Hematopoietic multipotent progenitor cell treated with erythropoietin and hydrocortisone succinate and interleukin-3 and kit ligand, for 15 days (in vitro differentiated cells): ENCODE measurements at regions not wholly inside any gene's neighbourhood (a gene's known extent, or its start where the extent isn't known, plus 50 kb on each side); places are given as distances from the start of the nearest gene placed in this dataset.

Experiments used
- DNase-seq: peaks from one replicate; pipeline ENCODE4 v3.0.0-alpha.2; 2015; ENCODE audit warnings: low spot score

DNA sequence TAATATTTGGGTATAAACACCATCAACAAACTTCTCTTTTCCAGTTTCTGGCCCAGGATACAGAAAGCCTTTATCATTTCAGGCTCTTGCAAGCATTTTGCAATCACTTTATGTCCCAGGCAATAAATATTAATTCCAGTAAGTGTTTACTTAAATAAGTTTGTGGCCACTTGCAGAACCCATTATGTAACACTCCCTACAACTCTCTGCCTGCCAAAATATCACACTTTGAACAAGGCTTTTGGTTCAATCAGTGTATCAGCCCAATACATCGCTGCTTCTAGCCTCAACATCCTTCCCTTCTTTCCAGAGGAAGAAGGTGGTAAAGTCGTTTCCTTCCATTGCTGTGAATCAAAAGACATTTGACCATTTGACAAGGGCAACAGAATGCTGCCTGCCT is 203.0 kb upstream of the USP25 start:
- no peak for DNase-seq

DNA sequence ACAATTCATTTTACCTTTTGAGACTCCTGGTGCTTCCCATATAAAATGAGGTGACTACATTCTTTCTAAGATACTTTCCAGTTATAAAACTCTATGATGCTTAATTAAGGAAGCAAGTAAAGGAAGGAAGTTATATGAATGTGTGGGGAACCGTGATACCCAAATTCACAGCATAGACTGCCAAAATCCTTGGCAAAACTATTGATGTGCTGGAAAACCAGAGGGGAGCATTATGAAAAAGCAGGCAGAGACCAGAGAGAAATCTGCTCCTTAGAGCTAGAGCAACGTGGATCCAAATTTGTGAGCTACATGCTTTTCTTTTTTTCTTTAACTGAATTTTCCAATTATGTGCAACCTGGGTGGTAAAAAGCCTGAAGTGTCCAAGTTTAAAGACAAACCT is 201.4 kb upstream of the USP25 start:
- no peak for DNase-seq

DNA sequence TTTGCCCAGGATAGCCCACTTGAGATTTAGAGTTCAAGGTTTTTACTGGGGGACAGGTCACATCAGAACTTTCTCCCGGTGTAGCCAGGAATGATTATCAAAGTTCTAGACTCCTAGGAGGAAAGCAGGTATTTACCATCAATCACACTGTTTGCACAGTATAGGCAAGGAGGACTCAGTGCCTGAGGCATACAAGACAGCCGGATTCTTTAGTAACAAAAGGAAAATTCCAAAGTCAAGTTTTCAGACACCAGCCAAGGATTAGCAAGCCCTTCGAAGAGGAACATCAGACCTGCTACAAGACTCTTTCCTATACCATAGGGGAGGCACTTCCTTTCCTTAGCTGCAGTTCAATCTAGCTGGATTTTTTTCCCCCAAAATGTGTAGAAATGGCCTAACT is 197.8 kb upstream of the USP25 start:
- no peak for DNase-seq

DNA sequence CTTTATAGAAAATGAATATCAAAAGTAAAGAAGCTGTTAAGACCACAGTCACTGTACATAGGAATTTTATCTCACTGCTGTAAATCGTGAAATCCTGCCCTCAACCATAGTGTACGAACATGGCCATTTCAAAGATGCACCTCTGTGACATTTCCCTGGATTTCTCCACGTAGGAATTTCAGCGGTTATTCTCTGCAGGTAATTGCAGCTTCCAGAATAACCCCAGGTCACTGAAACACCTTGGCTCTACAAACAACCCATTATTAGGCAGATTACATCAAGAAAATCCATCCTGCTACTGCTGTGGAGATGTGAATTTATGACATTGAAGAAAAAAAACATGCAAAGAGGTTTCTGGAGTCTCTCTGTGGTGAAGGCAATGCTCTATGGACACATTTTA is 196.2 kb upstream of the USP25 start:
- DNase-seq: no peak

DNA sequence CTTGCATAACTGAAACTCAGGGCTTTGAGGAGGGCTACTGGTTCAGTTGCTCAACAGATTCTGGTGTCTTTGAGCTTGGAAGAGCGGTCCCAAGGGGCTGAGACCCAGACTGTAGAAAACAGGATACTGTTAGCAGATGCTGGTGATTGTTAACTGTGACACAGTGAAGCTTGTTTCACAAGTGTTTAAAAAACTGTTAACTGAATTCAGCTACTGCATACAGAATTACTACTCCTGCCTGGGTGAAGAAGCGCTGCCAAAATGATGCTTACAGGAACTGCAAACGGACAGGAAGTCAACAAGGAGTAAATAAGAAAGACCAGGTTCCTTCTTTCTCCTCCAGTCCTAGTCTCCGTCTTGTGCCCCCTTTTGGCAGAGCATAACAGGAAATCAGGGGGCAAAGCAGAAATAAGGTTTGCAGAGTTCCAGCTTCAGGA is 195.3 kb upstream of the USP25 start:
- DNase-seq: no peak

DNA sequence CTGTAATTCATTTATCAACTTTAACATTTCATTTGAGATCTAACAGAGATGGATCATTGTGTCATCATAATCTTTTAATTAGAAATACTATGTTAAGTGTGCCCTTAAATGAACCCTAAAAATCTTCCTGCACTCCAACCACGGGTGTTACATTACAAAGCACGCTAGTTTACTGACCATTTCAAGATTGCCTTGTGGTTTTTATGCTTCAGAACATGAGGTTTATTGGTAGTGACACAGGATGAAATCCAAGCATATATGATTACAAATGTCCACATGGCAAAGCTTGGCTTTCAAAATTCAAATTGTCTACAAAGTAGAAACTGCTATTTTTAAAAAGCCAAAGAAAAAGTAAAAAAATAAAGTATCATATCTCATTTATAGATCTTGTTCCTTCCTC is 190.4 kb upstream of the USP25 start:
- no peak for DNase-seq

DNA sequence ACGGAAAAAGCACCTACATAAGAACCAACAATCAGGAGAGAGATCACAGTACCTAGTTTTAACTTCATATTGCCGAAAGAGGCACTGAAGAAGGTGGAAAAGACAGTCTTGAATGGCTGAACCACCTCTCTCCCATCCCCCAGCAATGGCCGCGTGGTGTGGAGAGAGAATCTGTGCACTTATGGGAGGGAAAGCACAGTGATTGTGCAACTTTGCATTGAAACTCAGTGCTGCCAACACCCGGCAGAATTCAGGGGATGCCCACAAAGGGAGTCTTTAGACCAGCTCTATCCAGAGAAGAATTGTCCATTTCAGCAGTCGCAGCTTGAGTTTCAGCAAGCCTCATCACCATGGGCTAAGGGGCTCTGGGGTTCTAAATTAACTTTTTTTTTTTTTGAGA is 186.3 kb upstream of the USP25 start:
- DNase-seq: no peak

DNA sequence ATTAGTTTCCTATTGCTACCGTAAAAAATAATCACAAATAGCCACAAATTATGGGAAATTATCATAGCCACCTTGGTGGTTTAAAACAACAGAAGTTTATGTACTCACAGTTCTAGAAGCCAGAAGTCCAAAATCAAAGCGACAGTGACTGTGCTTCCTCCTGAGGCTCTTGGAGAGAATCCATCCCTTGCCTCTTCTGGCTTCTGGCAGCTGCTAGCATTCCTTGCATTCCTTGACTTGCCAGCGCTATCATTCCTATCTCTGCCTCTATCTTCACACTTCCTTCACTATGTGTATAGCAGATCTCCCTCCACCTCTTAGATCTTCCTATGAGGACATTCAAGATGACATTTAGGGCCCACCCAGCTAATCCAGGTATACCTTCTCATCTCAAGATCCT is 180.1 kb upstream of the USP25 start:
- no peak for DNase-seq

DNA sequence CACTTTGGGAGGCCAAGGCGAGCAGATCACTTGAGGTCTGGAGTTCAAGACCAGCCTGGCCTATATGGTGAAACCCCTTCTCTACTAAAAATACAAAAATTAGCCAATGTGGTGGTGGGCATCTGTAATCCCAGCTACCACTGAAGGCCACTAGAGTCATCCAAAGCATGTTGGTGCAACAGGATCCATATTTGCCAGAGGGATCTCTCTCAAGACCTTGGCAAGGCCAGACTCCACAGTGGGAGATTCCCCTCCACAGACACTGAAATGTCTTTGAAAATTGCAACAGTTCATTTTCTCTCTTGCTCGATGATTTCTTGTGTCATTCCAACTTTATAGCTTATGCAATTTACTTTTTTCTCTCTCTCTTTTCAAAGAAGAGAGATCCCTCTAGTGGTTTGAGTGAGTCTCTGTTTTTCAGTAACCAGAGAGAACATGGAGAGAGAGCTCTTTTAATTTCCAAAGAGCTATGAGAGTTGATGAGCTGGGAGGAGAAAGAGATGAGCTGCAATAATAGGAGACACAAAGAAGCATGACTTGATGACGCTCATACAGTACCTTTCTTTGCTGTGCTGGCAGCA is 176.8 kb upstream of the USP25 start:
- DNase-seq: no peak

DNA sequence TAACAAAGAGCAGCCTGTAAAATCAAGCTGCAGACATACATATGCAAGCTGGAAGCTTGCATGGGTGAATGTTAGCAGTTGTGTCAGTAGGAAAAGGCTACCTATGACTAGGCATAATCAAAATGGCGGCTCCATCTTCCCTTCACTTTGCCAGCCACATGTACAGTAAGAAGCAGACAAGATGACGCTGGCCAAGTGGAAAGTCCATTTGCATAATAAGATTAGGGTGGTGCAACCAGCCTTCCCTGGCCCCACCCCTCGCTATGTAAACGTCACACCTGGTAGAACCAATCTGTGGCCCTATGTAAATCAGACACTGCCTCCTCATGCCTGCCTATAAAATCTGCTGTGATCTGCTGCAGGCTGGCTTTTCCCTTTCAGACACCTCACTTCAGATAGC is 171.9 kb upstream of the USP25 start:
- DNase-seq: no peak

DNA sequence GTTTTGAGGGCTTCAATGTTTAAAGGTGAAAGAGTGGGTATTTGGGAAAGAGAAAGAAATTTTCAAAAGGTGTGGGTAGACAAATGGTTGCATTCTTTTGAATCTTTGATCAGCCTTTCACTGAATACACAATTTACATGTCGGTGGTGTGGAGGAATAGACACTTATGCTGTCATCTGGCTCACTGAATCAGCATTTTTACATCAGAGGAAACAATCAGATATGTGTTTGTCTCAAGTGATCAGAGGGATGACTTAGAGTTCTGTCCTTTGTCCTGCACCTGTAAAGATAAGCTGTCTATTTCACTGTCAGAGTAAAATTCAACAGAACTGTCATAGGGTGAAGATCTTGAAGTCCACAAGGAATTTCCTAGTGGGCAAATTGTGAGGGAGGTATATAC is 170.9 kb upstream of the USP25 start:
- DNase-seq: no peak

DNA sequence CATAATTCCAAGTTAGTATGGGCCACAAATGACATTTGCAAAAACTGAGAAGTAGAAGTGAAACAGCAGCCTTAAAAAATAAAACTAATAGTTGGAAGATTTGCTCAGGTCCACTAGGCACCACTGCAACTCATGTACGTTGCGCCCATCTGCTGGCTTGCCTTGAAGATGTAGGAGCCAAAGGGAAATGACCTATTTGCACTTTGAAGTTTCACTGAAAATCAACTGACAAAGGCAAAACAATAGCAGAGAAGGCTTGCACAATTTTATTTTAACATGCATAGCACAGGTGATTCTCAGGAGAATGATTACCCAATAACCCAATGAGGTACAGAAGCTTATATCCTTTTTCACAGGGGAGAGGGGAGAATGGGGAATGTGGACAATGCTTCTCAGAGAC is 170.1 kb upstream of the USP25 start:
- DNase-seq: no peak

DNA sequence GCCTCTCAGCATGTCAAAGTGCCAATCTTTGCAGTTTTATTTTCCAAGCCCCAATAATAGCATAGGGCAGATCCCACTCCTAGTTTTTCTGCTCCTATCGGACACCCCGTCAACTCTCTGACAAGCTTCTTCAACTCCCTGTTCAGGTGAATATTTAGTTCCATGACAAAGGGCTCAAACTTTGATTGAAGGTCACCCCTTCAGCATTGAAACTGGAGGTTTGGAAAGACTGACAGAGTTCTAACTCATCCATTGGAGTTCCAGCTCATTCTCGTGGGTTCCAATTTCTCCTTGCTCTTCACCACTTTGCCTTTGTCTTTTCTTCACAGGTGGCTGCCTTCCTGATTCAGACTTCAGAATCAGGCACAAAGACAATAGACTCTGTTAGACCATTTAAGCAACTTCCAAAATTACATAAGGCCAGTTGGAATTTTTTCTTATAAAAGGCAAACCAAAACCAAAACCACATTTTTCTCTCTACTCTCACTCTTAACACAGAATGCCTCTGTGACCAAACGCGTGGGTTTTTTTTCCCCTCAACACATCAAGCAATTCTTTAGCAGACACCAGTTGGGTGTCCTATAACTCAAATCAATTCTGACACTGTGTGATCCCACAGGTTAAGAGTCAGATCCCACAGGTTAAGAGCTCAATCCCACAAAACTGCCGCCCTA is 169.3 kb upstream of the USP25 start:
- DNase-seq: no peak

DNA sequence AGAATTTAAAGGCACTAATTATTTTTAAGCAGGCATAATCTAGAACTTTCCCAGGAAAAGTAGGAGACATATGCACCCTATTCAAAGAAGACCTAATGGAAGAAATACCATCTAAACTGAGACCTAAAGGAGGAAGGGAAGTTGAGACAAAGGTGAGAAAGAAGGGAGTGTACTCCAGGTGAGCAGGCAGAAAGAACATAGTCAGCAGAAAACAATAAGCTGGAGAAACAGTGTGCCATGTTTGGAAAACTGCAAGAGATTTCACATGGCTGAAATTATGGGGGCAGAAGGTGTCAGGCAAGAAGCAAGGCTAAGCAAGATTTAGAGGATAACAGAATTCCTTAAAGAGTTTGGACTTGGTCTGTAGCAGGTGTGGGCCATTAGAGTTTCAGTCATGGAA is 167.0 kb upstream of the USP25 start:
- no peak for DNase-seq

DNA sequence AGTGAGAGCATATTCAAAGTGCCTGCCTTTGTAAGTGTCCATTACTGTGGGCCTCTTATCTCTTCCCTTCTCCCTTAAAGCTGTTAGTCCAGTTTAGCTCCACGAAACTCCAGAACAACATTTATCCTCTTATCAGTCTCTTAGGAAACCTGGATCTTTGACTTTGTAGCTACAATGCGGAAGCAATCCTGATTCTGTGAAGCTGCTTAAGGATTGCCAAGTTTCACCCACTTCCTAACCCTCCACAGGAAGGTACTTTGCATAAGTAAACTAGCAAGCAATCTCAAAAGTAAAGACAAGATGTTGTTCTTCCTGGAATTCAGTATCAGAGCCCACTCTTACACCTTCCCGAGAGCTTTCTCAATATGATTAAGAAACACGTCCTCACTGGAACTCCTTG is 164.9 kb upstream of the USP25 start:
- DNase-seq: no peak

DNA sequence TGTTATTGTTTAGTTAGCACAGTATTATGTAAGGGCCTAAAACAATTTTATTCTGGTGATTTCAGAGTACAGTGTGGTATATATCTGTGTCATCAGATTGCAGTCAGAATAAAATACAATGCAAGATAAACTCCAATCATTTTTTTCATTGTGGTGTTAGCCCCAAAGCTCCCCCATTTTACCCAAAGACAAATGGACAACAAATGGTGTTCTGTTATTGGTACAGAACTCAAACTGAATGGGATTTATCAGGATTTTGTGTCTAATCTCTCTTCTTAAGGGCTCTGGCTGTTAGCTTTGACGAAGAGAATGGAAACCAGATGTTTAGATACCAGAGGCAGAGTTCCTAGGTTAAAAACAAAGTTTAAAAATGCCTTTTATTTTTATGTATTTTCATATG is 163.1 kb upstream of the USP25 start:
- no peak for DNase-seq

DNA sequence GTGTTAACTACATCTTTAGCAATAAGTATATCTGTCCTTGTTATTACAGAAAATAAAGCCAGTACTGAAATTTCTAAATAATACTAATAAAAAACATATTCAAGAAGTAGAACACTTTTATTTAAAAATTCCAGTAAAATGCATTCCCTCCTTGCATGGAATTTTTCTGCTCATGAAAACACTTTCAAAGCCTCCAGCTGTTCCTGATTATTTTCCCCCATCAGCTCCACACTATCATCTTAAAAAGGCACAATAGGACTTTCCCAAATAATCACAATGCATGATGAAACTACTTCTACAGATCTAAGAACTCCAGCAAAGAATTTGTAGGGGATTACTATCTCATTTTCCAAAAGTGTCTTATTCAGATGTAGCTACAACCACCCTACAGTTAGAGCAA is 162.6 kb upstream of the USP25 start:
- no peak for DNase-seq

DNA sequence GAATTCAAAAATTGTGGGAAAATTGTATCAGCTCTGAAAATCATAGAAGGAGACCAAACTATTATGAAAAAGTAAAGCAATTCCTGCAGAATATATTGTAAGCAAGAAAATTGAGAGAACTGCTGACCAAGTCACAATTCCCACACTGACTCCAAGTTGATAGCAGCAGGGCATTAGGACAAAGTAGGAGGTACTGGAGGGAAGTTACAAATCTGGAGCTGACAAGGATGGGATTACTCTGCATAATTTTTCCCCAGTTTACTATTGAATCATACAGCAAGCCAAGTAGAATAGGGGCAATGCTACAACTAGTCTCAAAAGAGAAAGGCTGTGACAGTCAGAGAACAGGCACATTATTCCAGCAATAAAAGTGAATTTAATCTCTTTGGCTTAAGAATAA is 161.3 kb upstream of the USP25 start:
- DNase-seq: no peak

DNA sequence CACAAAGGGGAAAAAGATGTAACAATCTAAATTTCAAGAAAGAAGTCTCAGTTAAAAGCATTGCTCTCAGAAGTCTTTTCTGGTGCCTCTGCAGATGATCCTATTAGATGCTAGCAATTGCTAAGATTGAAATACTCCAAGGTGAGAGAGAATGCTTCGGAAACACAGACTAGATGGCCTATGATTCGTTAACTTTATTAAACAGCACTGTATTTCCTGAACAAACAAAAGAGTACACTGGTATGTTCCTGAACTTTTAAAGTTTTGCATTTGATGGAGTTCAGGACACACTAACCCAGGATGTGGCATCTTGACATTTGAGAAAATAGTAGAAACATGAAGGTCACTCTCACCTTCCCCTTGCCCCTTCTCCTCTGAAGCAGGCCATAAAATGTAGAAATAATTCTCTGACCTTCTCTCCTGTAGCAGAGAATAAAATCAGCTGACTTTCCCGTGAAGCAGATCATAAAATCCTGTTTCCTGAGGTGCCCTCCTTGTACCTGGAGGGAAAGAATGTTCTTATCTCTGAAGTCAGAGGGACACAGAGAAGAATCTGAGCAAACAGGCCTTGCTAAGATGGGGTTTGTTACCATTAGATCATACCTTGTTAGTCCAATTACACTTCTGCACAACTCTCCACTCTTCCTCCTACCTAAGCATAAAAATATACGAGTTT is 142.9 kb upstream of the USP25 start:
- no peak for DNase-seq

DNA sequence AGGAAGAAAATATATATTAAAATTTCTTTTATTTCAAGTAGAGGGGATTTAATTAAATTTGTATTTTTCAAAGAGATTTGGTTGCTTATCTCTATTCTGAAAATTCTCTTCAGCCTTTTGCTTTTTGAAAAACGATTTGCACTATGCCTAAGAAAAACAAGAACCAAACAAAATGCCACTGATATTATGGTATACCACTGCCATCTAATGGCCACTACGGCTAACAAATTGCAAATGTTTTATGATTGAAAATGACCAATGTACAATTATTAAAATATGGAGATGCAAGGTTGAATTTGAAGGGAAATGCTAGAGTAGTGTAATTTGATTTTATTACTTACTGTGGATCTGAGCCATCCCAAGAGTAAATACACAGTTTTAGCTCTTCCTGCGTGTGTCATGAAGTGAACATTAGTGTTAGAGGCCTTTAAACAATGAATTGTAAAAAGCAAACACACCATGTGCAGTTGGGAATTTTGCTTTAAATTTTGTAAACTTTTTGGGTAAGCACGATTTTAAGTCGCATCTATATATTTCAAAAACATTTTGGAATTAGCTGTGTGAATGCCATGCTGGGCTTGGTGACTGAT is 137.4 kb upstream of the USP25 start:
- peak; percentile 8 for DNase-seq

DNA sequence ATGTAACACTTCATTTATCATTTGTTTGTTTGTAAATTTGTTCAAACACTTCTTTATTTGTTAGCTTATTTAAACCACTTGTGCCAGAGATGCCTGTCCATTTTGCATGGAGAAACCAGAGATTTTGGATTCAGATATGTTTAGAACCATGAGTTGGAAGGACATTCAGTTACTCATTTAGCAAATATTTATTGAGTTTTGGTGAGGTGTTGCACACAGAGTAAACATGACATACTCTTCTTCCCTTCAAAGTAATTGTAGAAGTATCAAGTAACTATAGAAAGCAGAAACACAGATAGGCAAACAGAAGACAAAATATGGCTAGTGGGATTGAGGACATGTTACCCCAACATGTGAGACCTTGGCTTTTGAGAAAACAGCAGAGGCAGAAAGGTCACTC is 136.8 kb upstream of the USP25 start:
- DNase-seq: no peak

DNA sequence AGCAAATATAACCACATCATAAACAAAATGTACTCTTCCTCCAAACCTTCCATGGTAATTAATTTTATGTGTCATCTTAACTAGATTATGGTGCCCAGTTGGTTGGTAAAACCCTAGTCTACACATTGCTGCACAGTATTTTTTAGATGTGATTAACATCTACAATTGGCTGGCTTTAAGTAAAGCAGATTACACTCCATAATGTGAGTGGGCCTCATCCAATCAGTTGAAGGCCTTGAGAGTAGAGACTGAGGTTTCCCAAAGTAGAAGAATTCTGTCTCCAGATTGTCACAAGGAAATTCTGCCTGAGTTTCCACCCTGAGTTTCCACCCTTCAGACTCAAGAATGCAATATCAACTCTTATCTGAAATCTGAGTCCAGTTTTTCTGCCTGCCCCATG is 128.4 kb upstream of the USP25 start:
- DNase-seq: no peak

DNA sequence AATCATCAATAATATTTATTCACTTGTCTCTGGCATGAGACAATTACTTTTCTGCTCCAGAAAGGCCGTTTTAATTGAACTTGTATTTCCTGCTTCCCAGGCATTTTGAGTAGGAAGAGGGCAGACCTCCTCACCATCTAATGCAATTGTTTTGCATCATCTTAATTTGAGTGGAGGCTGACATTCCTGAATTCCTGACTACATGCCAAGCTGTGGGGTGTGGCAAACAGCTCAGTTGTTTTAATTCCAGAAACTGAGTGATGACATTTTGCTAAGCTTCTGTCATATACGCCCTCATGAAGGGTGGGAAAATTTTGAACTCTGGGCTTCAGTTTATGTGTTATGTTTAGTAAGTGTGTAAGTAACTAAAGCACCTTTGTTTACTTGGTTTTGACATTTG is 125.4 kb upstream of the USP25 start:
- no peak for DNase-seq

DNA sequence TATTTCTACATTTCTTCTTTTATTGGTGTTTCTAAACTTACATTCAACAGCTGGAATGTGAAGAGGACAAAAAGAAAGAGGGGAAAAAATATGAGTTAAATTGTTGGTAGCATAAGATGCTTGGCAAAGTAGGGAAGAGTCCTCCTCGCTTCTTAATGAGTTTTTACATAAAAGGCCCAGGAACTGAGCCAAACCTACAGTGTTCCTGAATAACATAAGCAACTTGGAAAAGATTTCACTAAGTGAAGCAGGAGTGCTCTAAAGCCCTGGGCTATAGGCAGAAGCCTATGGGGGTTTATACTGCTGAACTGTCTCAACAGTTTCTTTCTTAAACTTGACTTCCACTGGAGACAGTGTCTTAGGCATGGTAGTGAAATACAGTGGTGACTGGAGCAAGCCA is 115.0 kb upstream of the USP25 start:
- no peak for DNase-seq
